WTC11 (cell line): ENCODE measurements at regions not wholly inside any gene's neighbourhood (a gene's known extent, or its start where the extent isn't known, plus 50 kb on each side); places are given as distances from the start of the nearest gene placed in this dataset.

ENCODE experiments used
- CTCF ChIP-seq: fragments of 200-600 bp; IDR thresholded peaks from 2 replicates; pipeline ENCODE4 v1.8.0; 2022; ENCODE audit warnings: antibody characterized with exemption
- E2F4 ChIP-seq: sonication (generic); formaldehyde crosslinking; IDR thresholded peaks from 2 replicates; pipeline ENCODE4 v1.8.1; 2022; ENCODE audit warnings: low read depth, mild to moderate bottlenecking, moderate library complexity, missing genetic modification reagents, borderline replicate concordance
- ELF4 ChIP-seq: sonication (generic); formaldehyde crosslinking; IDR thresholded peaks from 2 replicates; pipeline ENCODE4 v1.8.1; 2022; ENCODE audit warnings: low read depth, mild to moderate bottlenecking, moderate library complexity, missing genetic modification reagents
- FOXP1 ChIP-seq: sonication (generic); formaldehyde crosslinking; IDR thresholded peaks from 2 replicates; pipeline ENCODE4 v1.8.0; 2022; ENCODE audit warnings: missing genetic modification reagents, mild to moderate bottlenecking, moderate library complexity, borderline replicate concordance
- FOXP4 ChIP-seq: sonication (generic); formaldehyde crosslinking; IDR thresholded peaks from 2 replicates; pipeline ENCODE4 v1.8.0; 2022; ENCODE audit warnings: mild to moderate bottlenecking, missing genetic modification reagents
- NR3C1 ChIP-seq: sonication (generic); formaldehyde crosslinking; conservative IDR thresholded peaks from 2 replicates; pipeline ENCODE4 v1.8.1; 2023; ENCODE audit warnings: low read depth, mild to moderate bottlenecking, missing genetic modification reagents
- STAT6 ChIP-seq: sonication (generic); formaldehyde crosslinking; conservative IDR thresholded peaks from 2 replicates; pipeline ENCODE4 v1.8.1; 2023; ENCODE audit warnings: mild to moderate bottlenecking, low read depth, missing genetic modification reagents, moderate library complexity
- USF2 ChIP-seq: sonication (generic); formaldehyde crosslinking; IDR thresholded peaks from 2 replicates; pipeline ENCODE4 v1.8.1; 2023; ENCODE audit warnings: mild to moderate bottlenecking, missing genetic modification reagents, moderate library complexity
- ZBTB43 ChIP-seq: sonication (generic); formaldehyde crosslinking; IDR thresholded peaks from 2 replicates; pipeline ENCODE4 v1.8.1; 2023; ENCODE audit warnings: mild to moderate bottlenecking, missing genetic modification reagents
- ZSCAN18 ChIP-seq: fragments of 250-450 bp; sonication (Bioruptor Pico); IDR thresholded peaks from 2 replicates; pipeline ENCODE4 v2.1.2; 2022; ENCODE audit warnings: mild to moderate bottlenecking, moderate library complexity

GRCh38 chr14:31963587-31963986, 113.5 kb upstream of the ARHGAP5 start:
- no peak for TF ChIP-seq ZSCAN18 (CRISPR knock-in tag)
- no peak for TF ChIP-seq CTCF
- TF ChIP-seq ZBTB43 (CRISPR knock-in tag): no peak
- no peak for TF ChIP-seq E2F4 (CRISPR knock-in tag)
- TF ChIP-seq NR3C1 (CRISPR knock-in tag): no peak
- no peak for TF ChIP-seq STAT6
- no peak for TF ChIP-seq ELF4
- TF ChIP-seq USF2 (CRISPR knock-in tag): no peak
- TF ChIP-seq FOXP1 (CRISPR knock-in tag): no peak
- TF ChIP-seq FOXP4 (CRISPR knock-in tag): no peak
